HG02938 (cell line): ENCODE measurements at regions not wholly inside any gene's neighbourhood (a gene's known extent, or its start where the extent isn't known, plus 50 kb on each side); places are given as distances from the start of the nearest gene placed in this dataset.

Experiments
- ATAC-seq: cut with Tn5 transposase; IDR thresholded peaks from one replicate; pipeline ENCODE4 v1.9.1; 2021; ENCODE audit warnings: mild to moderate bottlenecking, moderate library complexity; ENCODE audit not compliant: unreplicated experiment

DNA sequence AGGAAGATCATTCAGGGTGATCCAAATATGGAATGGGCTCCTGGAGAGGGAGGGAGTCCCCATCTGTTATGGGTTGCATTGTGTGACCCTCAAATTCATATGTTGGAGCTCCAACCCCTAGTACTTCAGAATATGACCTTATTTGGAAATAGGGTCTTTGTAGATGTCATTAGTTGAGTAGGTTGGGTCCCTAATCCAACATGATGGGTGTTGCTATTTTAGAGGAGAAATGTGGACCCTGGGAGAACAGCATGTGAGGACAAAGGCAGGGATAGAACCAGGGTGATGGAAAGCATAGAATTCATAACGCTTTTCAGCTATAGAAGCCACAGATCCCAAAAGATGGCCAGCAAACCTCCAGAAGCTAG, 91.5 kb upstream of the SMNDC1 start:
- ATAC-seq, result no peak

GRCh38 chr10:110397856-110398255, 93.1 kb upstream of the SMNDC1 start:
- no peak for ATAC-seq

- ATAC-seq, result no peak
Measured at GRCh38 chr10:110398419-110399105, 93.8 kb upstream of the SMNDC1 start.

DNA sequence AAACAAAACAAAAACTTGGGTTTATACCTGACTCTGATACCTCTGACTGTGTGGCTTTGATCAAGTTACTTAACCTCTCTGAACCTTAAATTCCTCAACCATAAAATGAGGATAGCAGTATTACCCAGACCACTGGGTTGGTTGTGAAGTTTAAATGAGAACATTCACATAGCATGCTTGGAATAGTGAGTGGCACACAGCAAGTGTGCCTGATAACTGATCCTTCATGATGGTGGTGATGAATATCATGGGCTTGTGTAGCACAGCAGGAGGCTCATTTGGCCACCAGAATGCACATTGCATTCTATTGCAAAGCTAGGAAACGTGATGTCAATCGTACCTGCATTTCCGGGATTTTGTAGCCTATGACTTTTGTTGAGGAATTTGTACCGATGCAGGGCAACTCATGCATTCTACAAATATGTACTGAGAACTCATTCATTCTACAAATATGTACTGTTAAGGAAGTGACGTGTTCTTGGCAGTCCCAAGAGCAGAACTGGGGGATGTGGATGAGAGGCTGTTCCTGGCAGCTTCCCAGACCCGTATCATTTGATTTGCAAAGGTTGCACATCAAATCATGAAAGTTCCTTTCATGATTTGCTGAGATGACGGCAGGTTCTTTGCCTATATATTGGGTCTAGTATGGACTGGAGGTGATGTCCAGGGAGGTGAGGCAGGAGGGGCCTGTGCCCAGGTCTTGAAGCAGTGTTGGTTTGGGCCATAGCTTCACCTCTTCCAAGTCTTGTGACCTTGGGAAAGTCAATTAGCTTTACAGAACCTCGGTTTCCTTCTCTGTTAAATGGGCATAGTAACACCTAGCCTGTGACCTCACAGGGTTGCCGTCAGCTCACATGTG, 94.6 kb upstream of the SMNDC1 start:
- no peak for ATAC-seq

DNA sequence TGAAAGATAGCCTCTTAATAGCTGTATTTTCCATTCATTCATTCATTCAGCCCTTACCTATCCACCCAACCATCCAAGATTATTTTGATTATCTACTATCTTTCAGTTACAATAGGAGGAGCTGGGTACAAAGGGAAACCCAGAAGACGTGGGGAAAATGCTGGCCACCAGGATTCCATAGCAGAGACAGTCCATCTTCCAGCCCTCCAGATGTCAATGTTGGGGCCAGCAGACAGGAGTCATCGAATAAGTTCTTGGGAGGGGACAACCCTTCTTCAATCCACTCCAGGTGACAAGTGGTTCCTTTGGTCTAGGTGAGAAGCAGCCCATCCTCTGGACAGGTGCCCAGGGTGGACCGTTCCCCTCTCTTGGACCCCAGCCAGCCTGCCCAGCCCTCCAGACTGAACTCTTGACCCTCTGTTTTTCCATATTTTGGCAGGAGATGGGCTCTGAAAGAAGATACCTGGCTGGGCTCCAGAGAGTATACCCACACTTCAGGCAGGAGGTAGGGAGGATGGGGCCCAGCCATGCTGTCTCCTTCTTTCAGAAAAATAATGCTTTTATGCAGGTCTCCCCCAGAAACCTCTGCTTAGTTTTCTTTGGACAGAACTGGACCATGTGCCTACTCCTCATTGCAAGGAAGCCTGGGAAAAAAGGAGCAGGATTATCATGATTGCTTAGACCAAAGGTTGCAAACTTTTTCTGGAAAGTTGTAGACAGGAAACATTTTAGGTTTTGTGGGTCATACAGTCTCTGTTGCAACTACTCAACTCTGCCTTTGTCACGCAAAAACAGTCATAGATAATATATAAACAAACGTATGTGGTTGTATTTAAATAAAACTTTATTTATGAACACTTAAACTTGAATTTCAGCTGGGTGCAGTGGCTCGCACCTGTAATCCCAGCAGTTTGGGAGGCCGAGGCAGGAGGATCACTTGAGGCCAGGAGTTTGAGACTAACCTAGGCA, 95.5 kb upstream of the SMNDC1 start:
- ATAC-seq, result no peak

- no peak for ATAC-seq
Measured at GRCh38 chr10:110401401-110402076, 96.2 kb upstream of the DUSP5 start.

GRCh38 chr10:110402077-110402416, 95.7 kb upstream of the DUSP5 start:
- ATAC-seq, result no peak

DNA sequence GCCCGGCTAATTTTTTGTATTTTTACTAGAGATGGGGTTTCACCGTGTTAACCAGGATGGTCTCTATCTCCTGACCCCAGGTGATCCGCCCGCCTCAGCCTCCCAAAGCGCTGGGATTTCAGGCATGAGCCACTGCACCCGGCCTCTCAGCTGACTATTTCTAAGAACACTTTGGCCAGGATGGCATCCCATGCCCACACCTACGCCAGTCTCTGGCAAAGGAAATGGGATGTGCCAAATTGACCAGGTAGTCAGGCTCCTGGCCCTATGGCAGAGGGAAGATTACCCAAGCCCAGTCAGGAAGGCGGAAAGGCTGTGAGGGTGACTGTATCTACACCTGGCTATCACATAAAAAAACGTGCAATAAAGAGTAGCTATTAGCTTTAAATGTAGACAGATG, 94.1 kb upstream of the DUSP5 start:
- no peak for ATAC-seq

DNA sequence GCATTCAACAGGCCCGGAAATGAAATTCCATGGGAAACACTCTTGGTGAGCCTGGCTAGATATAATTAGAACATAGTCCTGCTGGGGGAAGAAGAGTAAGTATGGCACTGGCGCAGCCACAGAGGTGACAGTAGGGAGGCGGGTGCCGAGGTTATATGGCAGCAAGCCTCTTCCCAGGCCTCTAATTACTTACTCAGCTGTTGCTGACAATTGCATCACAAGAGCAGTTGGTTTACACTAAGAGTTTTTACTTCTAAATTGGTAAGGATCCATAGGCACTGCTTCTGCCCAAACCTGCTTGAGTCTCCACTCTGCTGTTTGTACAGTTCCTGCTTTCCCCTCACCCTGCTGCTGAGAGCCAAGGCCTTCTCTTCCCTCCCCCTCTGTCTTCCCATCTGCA, 93.3 kb upstream of the DUSP5 start:
- ATAC-seq, result no peak

- ATAC-seq, result no peak
Measured at GRCh38 chr10:110404825-110405224, 92.9 kb upstream of the DUSP5 start.

DNA sequence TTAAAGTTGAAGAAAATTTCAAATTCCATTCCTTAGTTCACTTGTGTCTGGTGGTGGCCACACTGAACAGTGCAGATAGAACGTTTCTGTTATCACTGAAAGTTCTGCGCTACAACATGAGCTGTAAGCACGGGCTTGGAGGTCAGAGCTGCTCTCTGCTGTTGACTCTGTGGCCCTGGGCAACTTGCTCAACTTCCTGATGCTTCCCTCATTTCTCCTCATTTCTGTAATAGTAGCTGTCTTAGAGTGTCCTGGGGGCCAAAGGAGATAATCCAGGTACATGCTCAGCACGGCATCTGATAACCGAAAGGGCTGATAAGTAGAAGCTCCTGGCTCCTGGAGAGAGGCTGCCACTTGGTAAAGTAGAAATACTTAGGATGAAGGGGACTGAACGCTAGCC, 92.3 kb upstream of the DUSP5 start:
- no peak for ATAC-seq

GRCh38 chr10:110407301-110408170, 90.2 kb upstream of the DUSP5 start:
- ATAC-seq, result no peak

- ATAC-seq, result no peak
Measured at GRCh38 chr10:110408203-110408871, 89.4 kb upstream of the DUSP5 start.

GRCh38 chr10:110408943-110409342, 88.8 kb upstream of the DUSP5 start:
- no peak for ATAC-seq

DNA sequence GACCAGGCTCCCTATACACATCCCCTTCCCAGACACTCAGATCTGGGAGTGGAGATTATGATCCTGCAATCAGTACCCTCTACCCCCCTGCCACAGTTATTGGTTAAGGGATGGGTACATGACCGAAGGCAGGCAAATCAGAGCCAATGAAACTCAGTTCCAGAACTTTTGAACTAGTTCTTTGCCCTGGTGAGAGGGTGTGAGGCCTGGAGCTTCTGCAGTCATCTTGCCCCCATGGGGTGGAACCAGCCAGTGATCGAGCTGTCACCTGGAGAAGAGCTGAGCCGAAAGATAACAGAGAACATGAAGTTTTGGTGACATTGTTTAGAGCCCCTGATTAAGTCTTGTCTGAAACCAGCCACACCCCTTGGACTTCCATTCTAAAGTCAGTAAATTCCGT, 88.2 kb upstream of the DUSP5 start:
- ATAC-seq, result no peak

DNA sequence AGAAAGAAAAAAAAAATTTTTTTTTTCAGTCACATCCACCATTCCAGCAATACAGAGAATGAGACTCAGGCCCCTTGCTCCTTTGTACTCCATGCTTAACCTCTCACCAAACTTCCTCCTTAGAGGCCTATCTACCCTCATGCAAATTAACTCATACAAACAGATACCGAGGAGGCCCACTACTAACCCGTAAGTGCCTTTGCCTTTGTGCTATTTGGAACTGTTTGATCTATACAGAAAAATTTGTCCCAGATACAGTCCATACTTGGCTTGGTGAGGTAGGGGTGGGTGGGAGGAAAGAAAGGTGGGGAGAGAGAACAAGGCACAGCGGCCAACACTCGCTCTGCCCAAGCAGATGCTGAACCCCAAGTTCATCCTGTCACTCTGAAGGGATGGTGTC, 87.8 kb upstream of the DUSP5 start:
- ATAC-seq, result peak; percentile 38

- no peak for ATAC-seq
Measured at GRCh38 chr10:110410329-110411046, 87.2 kb upstream of the DUSP5 start.

GRCh38 chr10:110411047-110411410, 86.7 kb upstream of the DUSP5 start:
- ATAC-seq, result no peak
